PC-3 (cell line): ENCODE measurements at regions not wholly inside any gene's neighbourhood (a gene's known extent, or its start where the extent isn't known, plus 50 kb on each side); places are given as distances from the start of the nearest gene placed in this dataset.

Source experiments
- CTCF ChIP-seq: fragments of 300-600 bp; sonication (generic); conservative IDR thresholded peaks from 2 replicates; pipeline ENCODE4 v1.5.1; 2017; ENCODE audit warnings: antibody characterized with exemption, low read depth, mild to moderate bottlenecking, low read length
- EZH2 ChIP-seq: fragments of 300-600 bp; sonication (generic); IDR thresholded peaks from one replicate; pipeline ENCODE4 v1.6.1; 2017; ENCODE audit warnings: antibody characterized with exemption, mild to moderate bottlenecking, low read length; ENCODE audit not compliant: unreplicated experiment
- EZH2phosphoT487 ChIP-seq: fragments of 300-600 bp; sonication (generic); IDR thresholded peaks from 2 replicates; pipeline ENCODE4 v1.6.1; 2018; ENCODE audit warnings: mild to moderate bottlenecking, antibody characterized with exemption, low read length, borderline replicate concordance

GRCh38 chr13:65609350-65609749, 1620.8 kb downstream of the PCDH9 start:
- no peak for TF ChIP-seq CTCF
- no peak for TF ChIP-seq EZH2
- TF ChIP-seq EZH2phosphoT487 = no peak
